WTC11 (cell line): ENCODE measurements at regions not wholly inside any gene's neighbourhood (a gene's known extent, or its start where the extent isn't known, plus 50 kb on each side); places are given as distances from the start of the nearest gene placed in this dataset.

Source experiments
- ATAC-seq: fragments of 200-7000 bp; cut with Tn5 transposase; 2 replicates; pipeline ENCODE4 v1.10.0; 2021; ENCODE audit warnings: mild to moderate bottlenecking, moderate library complexity
- CTCF ChIA-PET: fragments of 300-600 bp; sonication (Branson Sonifier 250); formaldehyde crosslinking; loops from one replicate; lab custom pipeline; 2021; ENCODE audit warnings: antibody characterized with exemption; lab: Charles Lee
- POLR2A ChIA-PET: fragments of 350-600 bp; sonication (Branson Sonifier 250); formaldehyde crosslinking; loops from one replicate; lab custom pipeline; 2021; ENCODE audit warnings: antibody characterized with exemption; lab: Charles Lee
- DNase-seq: peaks from one replicate; pipeline ENCODE4 v3.0.0; 2021; ENCODE audit warnings: low spot score
- H3K27ac Mint-ChIP-seq: 2 replicates; pipeline ENCODE4 v1.8.0; 2021; ENCODE audit warnings: mixed read lengths
- H3K27me3 Mint-ChIP-seq: 2 replicates; pipeline ENCODE4 v1.8.0; 2021; ENCODE audit warnings: low read depth, mild to moderate bottlenecking, moderate library complexity, mixed read lengths
- H3K36me3 Mint-ChIP-seq: 2 replicates; pipeline ENCODE4 v1.8.0; 2021; ENCODE audit warnings: mixed read lengths
- H3K4me1 Mint-ChIP-seq: 2 replicates; pipeline ENCODE4 v1.8.0; 2022; ENCODE audit warnings: mixed read lengths
- H3K4me3 Mint-ChIP-seq: 2 replicates; pipeline ENCODE4 v1.8.0; 2021; ENCODE audit warnings: mild to moderate bottlenecking, moderate library complexity, mixed read lengths
- H3K9me3 Mint-ChIP-seq: 2 replicates; pipeline ENCODE4 v1.8.0; 2021; ENCODE audit warnings: mixed read lengths
- AFF4 ChIP-seq: sonication (generic); formaldehyde crosslinking; IDR thresholded peaks from 2 replicates; pipeline ENCODE4 v1.8.1; 2023; ENCODE audit warnings: mild to moderate bottlenecking, missing genetic modification reagents, borderline replicate concordance
- ATF3 ChIP-seq: sonication (generic); formaldehyde crosslinking; conservative IDR thresholded peaks from 2 replicates; pipeline ENCODE4 v1.8.1; 2022; ENCODE audit warnings: mild to moderate bottlenecking, missing genetic modification reagents
- E2F1 ChIP-seq: sonication (generic); formaldehyde crosslinking; IDR thresholded peaks from 2 replicates; pipeline ENCODE4 v1.8.0; 2022; ENCODE audit warnings: mild to moderate bottlenecking, missing genetic modification reagents
- ESRRA ChIP-seq: sonication (generic); formaldehyde crosslinking; IDR thresholded peaks from 2 replicates; pipeline ENCODE4 v1.8.1; 2022; ENCODE audit warnings: mild to moderate bottlenecking, missing genetic modification reagents, borderline replicate concordance
- FOXK1 ChIP-seq: sonication (generic); formaldehyde crosslinking; IDR thresholded peaks from 2 replicates; pipeline ENCODE4 v1.8.0; 2022; ENCODE audit warnings: mild to moderate bottlenecking, moderate library complexity, missing genetic modification reagents
- FOXP1 ChIP-seq: sonication (generic); formaldehyde crosslinking; IDR thresholded peaks from 2 replicates; pipeline ENCODE4 v1.8.0; 2022; ENCODE audit warnings: missing genetic modification reagents, mild to moderate bottlenecking, moderate library complexity, borderline replicate concordance
- GABPB1 ChIP-seq: sonication (generic); formaldehyde crosslinking; IDR thresholded peaks from 2 replicates; pipeline ENCODE4 v1.8.1; 2023; ENCODE audit warnings: mild to moderate bottlenecking, missing genetic modification reagents
- GTF2I ChIP-seq: fragments of 250-450 bp; sonication (Bioruptor Pico); conservative IDR thresholded peaks from 2 replicates; pipeline ENCODE4 v1.4.0; 2021; ENCODE audit warnings: mild to moderate bottlenecking
- HMGA2 ChIP-seq: fragments of 250-450 bp; sonication (Bioruptor Pico); IDR thresholded peaks from 2 replicates; pipeline ENCODE4 v1.4.0; 2021; ENCODE audit warnings: mild to moderate bottlenecking, moderate library complexity
- IRF1 ChIP-seq: sonication (generic); formaldehyde crosslinking; IDR thresholded peaks from 2 replicates; pipeline ENCODE4 v1.8.0; 2023; ENCODE audit warnings: missing genetic modification reagents
- JAZF1 ChIP-seq: fragments of 250-450 bp; sonication (Bioruptor Pico); IDR thresholded peaks from 2 replicates; pipeline ENCODE4 v1.9.0; 2021; ENCODE audit warnings: moderate library complexity, mild to moderate bottlenecking, inconsistent platforms
- MXD4 ChIP-seq: fragments of 250-450 bp; sonication (Bioruptor Pico); IDR thresholded peaks from 2 replicates; pipeline ENCODE4 v1.8.0; 2021; ENCODE audit warnings: mild to moderate bottlenecking, moderate library complexity, borderline replicate concordance
- NFE2L1 ChIP-seq: sonication (generic); formaldehyde crosslinking; IDR thresholded peaks from 2 replicates; pipeline ENCODE4 v1.8.1; 2023; ENCODE audit warnings: missing genetic modification reagents
- NFYB ChIP-seq: sonication (generic); formaldehyde crosslinking; conservative IDR thresholded peaks from 2 replicates; pipeline ENCODE4 v1.8.0; 2022; ENCODE audit warnings: low read depth, missing genetic modification reagents
- NR3C1 ChIP-seq: sonication (generic); formaldehyde crosslinking; conservative IDR thresholded peaks from 2 replicates; pipeline ENCODE4 v1.8.1; 2023; ENCODE audit warnings: low read depth, mild to moderate bottlenecking, missing genetic modification reagents
- SMAD3 ChIP-seq: sonication (generic); formaldehyde crosslinking; IDR thresholded peaks from 2 replicates; pipeline ENCODE4 v1.8.0; 2022; ENCODE audit warnings: missing genetic modification reagents, mild to moderate bottlenecking, borderline replicate concordance
- USF2 ChIP-seq: sonication (generic); formaldehyde crosslinking; IDR thresholded peaks from 2 replicates; pipeline ENCODE4 v1.8.1; 2023; ENCODE audit warnings: mild to moderate bottlenecking, missing genetic modification reagents, moderate library complexity
- ZBTB21 ChIP-seq: sonication (generic); formaldehyde crosslinking; IDR thresholded peaks from 2 replicates; pipeline ENCODE4 v1.8.1; 2023; ENCODE audit warnings: mild to moderate bottlenecking, missing genetic modification reagents, borderline replicate concordance
- ZMAT4 ChIP-seq: fragments of 250-450 bp; sonication (Bioruptor Pico); IDR thresholded peaks from 2 replicates; pipeline ENCODE4 v1.9.0; 2021; ENCODE audit warnings: mild to moderate bottlenecking
- ZNF121 ChIP-seq: sonication (generic); formaldehyde crosslinking; IDR thresholded peaks from 2 replicates; pipeline ENCODE4 v1.8.0; 2023; ENCODE audit warnings: missing genetic modification reagents
- ZNF138 ChIP-seq: sonication (generic); formaldehyde crosslinking; conservative IDR thresholded peaks from 2 replicates; pipeline ENCODE4 v1.8.1; 2022; ENCODE audit warnings: mild to moderate bottlenecking, moderate library complexity, missing genetic modification reagents
- ZNF396 ChIP-seq: fragments of 250-450 bp; sonication (Bioruptor Pico); IDR thresholded peaks from 2 replicates; pipeline ENCODE4 v1.8.0; 2021; ENCODE audit warnings: mild to moderate bottlenecking, moderate library complexity, borderline replicate concordance
- ZNF423 ChIP-seq: fragments of 250-450 bp; sonication (Bioruptor Pico); IDR thresholded peaks from 2 replicates; pipeline ENCODE4 v2.1.2; 2022; ENCODE audit warnings: mild to moderate bottlenecking, moderate library complexity

- no peak for DNase-seq
- H3K36me3 Mint-ChIP-seq = no peaks in the 10 kb centered on the region
- ChIA-PET CTCF (no interaction called here), POLR2A (no interaction called here)
- H3K4me1 Mint-ChIP-seq = peaks cover 3% of the 10 kb centered on the region; the same call in 1 of the 2 replicates
- TF ChIP-seq FOXK1 (CRISPR knock-in tag) = no peak
- no peak for TF ChIP-seq NR3C1 (CRISPR knock-in tag)
- TF ChIP-seq NFE2L1 = no peak
- no peak for TF ChIP-seq ZMAT4 (CRISPR knock-in tag)
- no peak for TF ChIP-seq ESRRA (CRISPR knock-in tag)
- no peak for TF ChIP-seq ZNF423 (CRISPR knock-in tag)
- TF ChIP-seq GABPB1 = no peak
- TF ChIP-seq IRF1 (CRISPR knock-in tag) = no peak
- TF ChIP-seq JAZF1 (CRISPR knock-in tag) = no peak
- TF ChIP-seq AFF4 (CRISPR knock-in tag) = no peak
- no peak overlapping the region for H3K4me3 Mint-ChIP-seq
- no peaks in the 10 kb centered on the region for H3K27me3 Mint-ChIP-seq
- H3K9me3 Mint-ChIP-seq = no peaks in the 10 kb centered on the region
- H3K27ac Mint-ChIP-seq = no peak overlapping the region
- no peak for ATAC-seq
Observed at GRCh38 chr7:12907774-12908173, 220.3 kb downstream of the ARL4A start.

- DNase-seq = no peak
- no peak overlapping the region for H3K4me3 Mint-ChIP-seq
- TF ChIP-seq ATF3 (CRISPR knock-in tag) (no peak), GTF2I (no peak), MXD4 (CRISPR knock-in tag) (no peak)
- no peaks in the 10 kb centered on the region for H3K27me3 Mint-ChIP-seq
- H3K4me1 Mint-ChIP-seq = peaks cover 3% of the 10 kb centered on the region; the same call in 1 of the 2 replicates
- no peaks in the 10 kb centered on the region for H3K9me3 Mint-ChIP-seq
- H3K27ac Mint-ChIP-seq = no peak overlapping the region
- ChIA-PET POLR2A (no interaction called here), CTCF (no interaction called here)
- ATAC-seq = no peak
- no peaks in the 10 kb centered on the region for H3K36me3 Mint-ChIP-seq
Observed at GRCh38 chr7:12909483-12909882, 222.1 kb downstream of the ARL4A start.

- no peak overlapping the region for H3K4me3 Mint-ChIP-seq
- ChIA-PET POLR2A (no interaction called here), CTCF (interaction anchor here (1.0 kb wide), 1 partner anchor 224 kb away, joined by 3 read pairs; no protein-coding TSS in a partner anchor)
- ATAC-seq = no peak
- no peak overlapping the region for H3K27ac Mint-ChIP-seq
- DNase-seq = no peak
- H3K36me3 Mint-ChIP-seq = no peaks in the 10 kb centered on the region
- H3K27me3 Mint-ChIP-seq = no peaks in the 10 kb centered on the region
- H3K4me1 Mint-ChIP-seq = peaks cover 3% of the 10 kb centered on the region; the same call in 1 of the 2 replicates
- peaks cover 12% of the 10 kb centered on the region for H3K9me3 Mint-ChIP-seq
- TF ChIP-seq ZBTB21 (CRISPR knock-in tag) = no peak
- no peak for TF ChIP-seq E2F1
- no peak for TF ChIP-seq ZNF138 (CRISPR knock-in tag)
- no peak for TF ChIP-seq AFF4 (CRISPR knock-in tag)
- no peak for TF ChIP-seq ZNF121
- TF ChIP-seq USF2 (CRISPR knock-in tag) = no peak
- no peak for TF ChIP-seq HMGA2 (CRISPR knock-in tag)
- no peak for TF ChIP-seq SMAD3 (CRISPR knock-in tag)
- no peak for TF ChIP-seq NFYB
- no peak for TF ChIP-seq FOXP1 (CRISPR knock-in tag)
- TF ChIP-seq ZNF396 (CRISPR knock-in tag) = no peak
Observed at GRCh38 chr7:12911053-12911452, 223.6 kb downstream of the ARL4A start.
